ENCODE measurements at regions not wholly inside any gene's neighbourhood (a gene's known extent, or its start where the extent isn't known, plus 50 kb on each side); places are given as distances from the start of the nearest gene placed in this dataset.

DNA sequence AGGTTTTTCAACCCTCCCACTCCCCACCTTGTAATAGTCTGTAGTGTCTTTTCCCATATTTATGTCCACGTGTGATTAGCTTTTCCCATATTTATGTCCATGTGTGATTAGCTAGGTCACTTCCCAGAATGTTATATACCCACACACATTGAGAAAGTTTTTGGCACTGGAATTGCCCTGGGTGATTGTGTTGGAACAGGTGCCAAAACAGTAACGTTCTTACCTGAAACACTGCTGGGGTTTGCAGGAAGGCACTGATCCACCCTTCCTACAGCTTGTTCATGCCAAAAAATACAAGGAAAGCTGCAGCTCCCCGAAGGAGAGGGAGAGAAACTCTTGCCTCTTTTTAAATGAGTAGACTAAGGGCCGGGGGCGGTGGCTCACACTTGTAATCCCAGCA is 68.0 kb upstream of the CXADR start:
- TF ChIP-seq CTCF (IDR thresholded peaks at IDR 0.05 in 4 of 5, conservative IDR thresholded peaks at IDR 0.05 in 1 of 5) (no peak), POLR2A (IDR thresholded peaks at IDR 0.05) (no peak)

Measured in gastrocnemius medialis (tissue), 4 donors.